Neural progenitor cell (in vitro differentiated cells): ENCODE measurements at regions not wholly inside any gene's neighbourhood (a gene's known extent, or its start where the extent isn't known, plus 50 kb on each side); places are given as distances from the start of the nearest gene placed in this dataset.
A peak's percentile ranks its signal among the peaks of the same experiment; 100 is the strongest.

ENCODE experiments used
- EZH2 ChIP-seq: fragments of 200-600 bp; sonication (generic); IDR thresholded peaks from 2 replicates; pipeline ENCODE4 v1.6.1; 2017; ENCODE audit warnings: antibody characterized with exemption, mild to moderate bottlenecking, moderate library complexity
- TF ChIP-seq, protein P1 (sequence below): fragments of 200-600 bp; sonication (generic); IDR thresholded peaks from 2 replicates; pipeline ENCODE4 v1.5.1; 2017; ENCODE audit warnings: antibody characterized with exemption, mild to moderate bottlenecking

GRCh38 chr3:124486324-124486723 lies 243.9 kb upstream of the UMPS start:
- TF ChIP-seq, protein P1, sequence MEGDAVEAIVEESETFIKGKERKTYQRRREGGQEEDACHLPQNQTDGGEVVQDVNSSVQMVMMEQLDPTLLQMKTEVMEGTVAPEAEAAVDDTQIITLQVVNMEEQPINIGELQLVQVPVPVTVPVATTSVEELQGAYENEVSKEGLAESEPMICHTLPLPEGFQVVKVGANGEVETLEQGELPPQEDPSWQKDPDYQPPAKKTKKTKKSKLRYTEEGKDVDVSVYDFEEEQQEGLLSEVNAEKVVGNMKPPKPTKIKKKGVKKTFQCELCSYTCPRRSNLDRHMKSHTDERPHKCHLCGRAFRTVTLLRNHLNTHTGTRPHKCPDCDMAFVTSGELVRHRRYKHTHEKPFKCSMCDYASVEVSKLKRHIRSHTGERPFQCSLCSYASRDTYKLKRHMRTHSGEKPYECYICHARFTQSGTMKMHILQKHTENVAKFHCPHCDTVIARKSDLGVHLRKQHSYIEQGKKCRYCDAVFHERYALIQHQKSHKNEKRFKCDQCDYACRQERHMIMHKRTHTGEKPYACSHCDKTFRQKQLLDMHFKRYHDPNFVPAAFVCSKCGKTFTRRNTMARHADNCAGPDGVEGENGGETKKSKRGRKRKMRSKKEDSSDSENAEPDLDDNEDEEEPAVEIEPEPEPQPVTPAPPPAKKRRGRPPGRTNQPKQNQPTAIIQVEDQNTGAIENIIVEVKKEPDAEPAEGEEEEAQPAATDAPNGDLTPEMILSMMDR = peak; percentile 14
- no peak for TF ChIP-seq EZH2
